Omental fat pad (tissue), 3 donors: ENCODE measurements at regions not wholly inside any gene's neighbourhood (a gene's known extent, or its start where the extent isn't known, plus 50 kb on each side); places are given as distances from the start of the nearest gene placed in this dataset.
"Not testable (repeated sequence)": the region's sequence is repeated elsewhere in the genome, so short reads cannot be mapped to it uniquely, and the experiment has no call there.

Source experiments
- ATAC-seq: fragments of 150-250 bp; one replicate; pipeline ENCODE4 v1.9.1; 2016; ENCODE audit warnings: mild to moderate bottlenecking, moderate library complexity; ENCODE audit not compliant: low FRiP score
- DNase-seq: peaks from one replicate; pipeline ENCODE4 v3.0.0-alpha.2; 2019; ENCODE audit warnings: low spot score
- TF ChIP-seq, protein P1 (sequence below), 3 donors: fragments of 450-650 bp; IDR thresholded peaks; one replicate each; pipeline ENCODE4 v1.5.1; 2016 to 2017; ENCODE audit warnings: antibody characterized with exemption in 3 of 3, mild to moderate bottlenecking in 3 of 3, moderate library complexity in 2 of 3

- ATAC-seq (no peak), DNase-seq (no peak)
- TF ChIP-seq, protein P1, sequence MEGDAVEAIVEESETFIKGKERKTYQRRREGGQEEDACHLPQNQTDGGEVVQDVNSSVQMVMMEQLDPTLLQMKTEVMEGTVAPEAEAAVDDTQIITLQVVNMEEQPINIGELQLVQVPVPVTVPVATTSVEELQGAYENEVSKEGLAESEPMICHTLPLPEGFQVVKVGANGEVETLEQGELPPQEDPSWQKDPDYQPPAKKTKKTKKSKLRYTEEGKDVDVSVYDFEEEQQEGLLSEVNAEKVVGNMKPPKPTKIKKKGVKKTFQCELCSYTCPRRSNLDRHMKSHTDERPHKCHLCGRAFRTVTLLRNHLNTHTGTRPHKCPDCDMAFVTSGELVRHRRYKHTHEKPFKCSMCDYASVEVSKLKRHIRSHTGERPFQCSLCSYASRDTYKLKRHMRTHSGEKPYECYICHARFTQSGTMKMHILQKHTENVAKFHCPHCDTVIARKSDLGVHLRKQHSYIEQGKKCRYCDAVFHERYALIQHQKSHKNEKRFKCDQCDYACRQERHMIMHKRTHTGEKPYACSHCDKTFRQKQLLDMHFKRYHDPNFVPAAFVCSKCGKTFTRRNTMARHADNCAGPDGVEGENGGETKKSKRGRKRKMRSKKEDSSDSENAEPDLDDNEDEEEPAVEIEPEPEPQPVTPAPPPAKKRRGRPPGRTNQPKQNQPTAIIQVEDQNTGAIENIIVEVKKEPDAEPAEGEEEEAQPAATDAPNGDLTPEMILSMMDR (IDR thresholded peaks at IDR 0.05), result no peak
These were observed 1707.8 kb downstream of the GRIK2 start for GRCh38 chr6:103101267-103101666.

DNA sequence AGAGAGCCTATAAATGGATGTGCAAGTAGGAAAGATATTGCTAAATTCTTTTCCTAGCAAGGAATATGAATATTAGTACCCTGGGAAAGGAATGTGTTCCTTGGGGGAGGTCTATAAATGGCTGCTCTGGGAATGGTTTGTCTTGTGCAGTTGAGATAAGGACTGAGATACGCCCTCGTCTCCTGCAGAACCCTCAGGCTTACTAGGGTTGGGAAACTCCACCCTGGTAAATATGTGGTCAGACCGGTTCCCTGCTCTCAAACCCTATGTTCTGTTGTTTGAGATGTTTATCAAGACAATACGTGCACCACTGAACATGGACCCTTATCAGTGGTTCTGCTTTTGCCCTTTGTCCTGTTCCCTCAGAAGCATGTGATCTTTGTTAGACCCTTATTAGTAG lies 1698.9 kb downstream of the GRIK2 start:
- ATAC-seq, DNase-seq: not testable (repeated sequence)

DNA sequence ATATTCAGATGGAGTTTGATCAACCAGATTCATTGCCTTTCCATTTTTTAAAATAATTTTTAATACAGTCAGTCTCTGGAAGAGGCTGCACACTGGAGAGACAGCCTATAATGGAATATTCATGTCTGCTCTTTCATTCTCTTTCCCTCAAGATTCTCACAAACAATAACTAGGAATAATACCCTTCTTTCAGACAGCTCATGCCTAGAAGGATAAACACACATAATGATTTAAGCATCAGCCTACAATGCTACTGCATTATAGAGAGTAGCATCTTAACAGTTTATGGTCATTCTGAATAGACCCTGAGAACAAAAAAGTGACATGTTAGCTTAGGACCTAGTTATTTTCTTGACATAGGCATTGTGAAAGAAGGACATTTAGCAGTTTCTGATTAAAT lies 1692.3 kb downstream of the GRIK2 start:
- DNase-seq, result no peak
- no peak for ATAC-seq
- TF ChIP-seq, protein P1 (IDR thresholded peaks at IDR 0.05), result no peak

- TF ChIP-seq, protein P1 (IDR thresholded peaks at IDR 0.05), result no peak
- DNase-seq, result no peak
- ATAC-seq, result no peak
These were observed 1688.5 kb downstream of the GRIK2 start for GRCh38 chr6:103081876-103082630.

DNA sequence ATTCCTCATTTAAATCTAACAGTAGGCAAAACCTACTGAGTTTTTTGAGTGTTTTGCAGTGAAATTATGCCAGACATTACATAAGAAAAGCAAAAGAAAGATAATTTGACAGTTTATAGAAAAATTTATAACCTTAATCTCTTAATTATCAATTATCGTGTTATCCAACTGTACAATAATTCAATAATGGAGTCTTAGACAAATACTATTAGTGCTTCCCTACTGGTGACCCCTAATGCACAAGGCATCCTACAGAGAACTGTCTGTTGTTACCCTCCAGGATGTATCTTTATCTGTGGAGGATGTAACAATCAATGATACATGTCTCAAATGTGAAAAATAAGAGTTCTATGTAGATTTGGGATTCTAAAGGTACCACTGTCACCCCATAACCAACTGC lies 1687.6 kb downstream of the GRIK2 start:
- DNase-seq (no peak), ATAC-seq (no peak)
- TF ChIP-seq, protein P1 (IDR thresholded peaks at IDR 0.05), result no peak

DNA sequence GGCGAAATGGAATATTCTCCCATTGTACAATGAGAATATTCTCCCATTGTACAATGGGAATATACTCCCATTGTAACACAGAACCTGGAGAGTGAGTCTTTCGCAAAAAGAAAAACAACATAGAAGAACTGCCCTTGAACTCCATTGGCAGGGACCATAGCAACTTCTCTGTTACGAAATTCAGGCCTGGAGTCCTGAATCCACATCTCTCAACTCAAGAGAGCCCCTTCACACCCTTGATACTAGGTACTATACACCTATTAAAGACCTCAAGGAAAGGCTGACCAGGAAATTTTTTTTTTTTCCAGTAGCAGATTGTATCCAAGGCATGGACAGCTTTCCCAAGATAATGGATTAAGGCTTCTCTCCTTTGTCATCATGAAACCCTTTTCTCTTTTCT lies 1687.0 kb downstream of the GRIK2 start:
- no peak for ATAC-seq
- TF ChIP-seq, protein P1 (IDR thresholded peaks at IDR 0.05), result no peak
- no peak for DNase-seq

DNA sequence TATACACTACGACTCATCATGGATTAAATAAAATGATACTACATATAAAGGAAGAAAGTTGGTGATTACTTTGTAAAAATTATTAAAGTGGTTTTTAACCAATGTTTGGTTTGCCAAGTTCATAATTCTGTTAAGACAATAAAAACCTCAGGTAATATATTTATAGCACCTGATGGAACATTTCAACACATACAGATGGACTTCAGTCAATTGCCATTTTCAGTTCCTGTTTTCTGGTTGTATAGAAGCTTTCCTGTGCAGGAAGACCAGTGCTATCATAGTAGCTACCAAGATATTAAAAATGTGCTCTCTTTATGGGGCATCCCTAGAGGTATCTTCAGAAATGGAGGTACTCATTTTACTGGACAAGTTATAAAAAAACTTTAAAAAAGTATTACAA lies 1686.4 kb downstream of the GRIK2 start:
- TF ChIP-seq, protein P1 (IDR thresholded peaks at IDR 0.05), result no peak
- DNase-seq (no peak), ATAC-seq (no peak)
